Endothelial cell of umbilical vein (primary cell): ENCODE measurements at regions not wholly inside any gene's neighbourhood (a gene's known extent, or its start where the extent isn't known, plus 50 kb on each side); places are given as distances from the start of the nearest gene placed in this dataset.

Experiments
- BruUV-seq: library from RNA; stranded (reverse); fragments of 400-500 nt; replicated peaks from 2 replicates; lab custom pipeline; 2021; lab: Mats Ljungman, UMichigan
- CTCF ChIA-PET: fragments of 300-600, 350-600 bp; sonication (Branson Sonifier 250); formaldehyde crosslinking; loops from one replicate; lab custom pipeline; 2021; ENCODE audit warnings: antibody characterized with exemption, inconsistent platforms; lab: Charles Lee
- POLR2A ChIA-PET: fragments of 300-600, 350-600 bp; sonication (Branson Sonifier 250); formaldehyde crosslinking; loops from one replicate; lab custom pipeline; 2021; ENCODE audit warnings: antibody characterized with exemption, inconsistent platforms; lab: Charles Lee
- DNase-seq: peaks from one replicate; pipeline ENCODE4 v3.0.0-alpha.2; 2011; ENCODE audit warnings: low read depth, low spot score
- FAIRE-seq: peaks from 2 replicates; lab custom pipeline; 2011; peaks lifted over from hg19 to GRCh38; lab: Jason Lieb, UNC
- H2AFZ ChIP-seq: 2 replicates; pipeline ENCODE4 v1.6.0; 2012; ENCODE audit warnings: low read depth, low read length, control low read depth, inconsistent platforms
- H3K27ac ChIP-seq: 2 replicates; pipeline ENCODE4 v1.5.1; 2011; ENCODE audit warnings: low read depth, mild to moderate bottlenecking, control low read depth, low read length, moderate library complexity; ENCODE audit not compliant: insufficient read depth
- H3K27me3 ChIP-seq, 2 experiments: 2 replicates each; pipeline versions ENCODE4 v1.6.0 to v1.6.1; 2011; ENCODE audit warnings: low read length in 2 of 2, mixed read lengths in 1 of 2; ENCODE audit not compliant: control insufficient read depth in 2 of 2, insufficient read depth in 2 of 2
- H3K36me3 ChIP-seq, 2 experiments: 2 replicates in 1 of 2; 3 replicates in 1 of 2; pipeline ENCODE4 v1.5.1; 2011; ENCODE audit warnings: low read length in 2 of 2, mild to moderate bottlenecking in 1 of 2, moderate library complexity in 1 of 2; ENCODE audit not compliant: control insufficient read depth in 2 of 2, insufficient read depth in 2 of 2; ENCODE audit errors: extremely low read depth in 1 of 2
- H3K4me1 ChIP-seq: 3 replicates; pipeline ENCODE4 v1.5.1; 2011; ENCODE audit warnings: mild to moderate bottlenecking, low read length; ENCODE audit not compliant: control insufficient read depth, insufficient read depth; ENCODE audit errors: extremely low read depth
- H3K4me2 ChIP-seq: 2 replicates; pipeline ENCODE4 v1.6.1; 2011; ENCODE audit warnings: low read length, control low read depth, mixed read lengths; ENCODE audit not compliant: insufficient read depth
- H3K4me3 ChIP-seq, 3 experiments: fragments of 200-600 bp in 1 of 3; sonication (generic), shearing (Covaris generic) in 1 of 3; replicated peaks in 1 of 3; 2 replicates each; pipeline ENCODE4 v1.5.1; 2011 to 2016; ENCODE audit warnings: control low read depth in 3 of 3, low read length in 3 of 3, mild to moderate bottlenecking in 2 of 3, inconsistent platforms in 1 of 3, low read depth in 1 of 3, moderate library complexity in 1 of 3; ENCODE audit not compliant: insufficient read depth in 1 of 3
- H3K79me2 ChIP-seq: 2 replicates; pipeline ENCODE4 v1.6.0; 2012; ENCODE audit warnings: low read length, inconsistent platforms; ENCODE audit not compliant: control insufficient read depth, insufficient read depth
- H3K9ac ChIP-seq: replicated peaks from 2 replicates; pipeline ENCODE3; 2011; ENCODE audit warnings: low read length, control low read depth; ENCODE audit not compliant: insufficient read depth; ENCODE audit errors: extremely low read depth
- H3K9me1 ChIP-seq: replicated peaks from 3 replicates; pipeline ENCODE4 v1.6.0; 2011; ENCODE audit warnings: mild to moderate bottlenecking, low read length; ENCODE audit not compliant: control insufficient read depth, insufficient read depth; ENCODE audit errors: extremely low read depth
- H3K9me3 ChIP-seq: replicated peaks from 2 replicates; pipeline ENCODE4 v1.5.1; 2012; ENCODE audit warnings: low read length, inconsistent platforms; ENCODE audit not compliant: control insufficient read depth, insufficient read depth
- H4K20me1 ChIP-seq: replicated peaks from 2 replicates; pipeline ENCODE3; 2011; ENCODE audit warnings: mild to moderate bottlenecking, low read length; ENCODE audit not compliant: control insufficient read depth, insufficient read depth; ENCODE audit errors: extremely low read depth
- CTCF ChIP-seq, 2 donors: IDR thresholded peaks; 1 replicate in 1 of 2; 2 replicates in 1 of 2; pipeline ENCODE4 v1.5.1; 2011; ENCODE audit warnings: low read length in 2 of 2, mild to moderate bottlenecking in 2 of 2, moderate library complexity in 2 of 2, control low read depth in 1 of 2, inconsistent platforms in 1 of 2, low read depth in 1 of 2; ENCODE audit not compliant: insufficient read depth in 1 of 2; ENCODE audit errors: extremely low read depth in 1 of 2
- EZH2 ChIP-seq: IDR thresholded peaks from 2 replicates; pipeline ENCODE4 v1.6.1; 2012; ENCODE audit warnings: borderline replicate concordance, low read depth, mild to moderate bottlenecking, moderate library complexity, low read length, inconsistent platforms; ENCODE audit not compliant: severe bottlenecking
- FOS ChIP-seq: IDR thresholded peaks from 2 replicates; pipeline ENCODE4 v1.6.1; 2011; ENCODE audit warnings: mild to moderate bottlenecking, low read length, moderate library complexity, borderline replicate concordance; ENCODE audit not compliant: insufficient read depth
- dilution Hi-C: fragments of 300-500 bp; cut with MboI; formaldehyde crosslinking; loops from one replicate; pipeline ENCODE4 v1.15.0; 2019; ENCODE audit warnings: low sequenced_read_pairs; ENCODE audit not compliant: extremely low pct_ligation_motif_present
- intact Hi-C: fragments of 100-400 bp; cut with micrococcal nuclease; formaldehyde crosslinking; loops from one replicate; pipeline ENCODE4 v1.10.0; 2022

GRCh38 chr9:113687107-113687679 lies 188.9 kb upstream of the ZNF618 start:
- no TSS peak for BruUV-seq
- POLR2A ChIA-PET, result no interaction called here

More at GRCh38 chr9:113687107-113687679, 188.9 kb upstream of the ZNF618 start:
- Histone ChIP-seq H3K27me3 (peaks cover 31 to 35% of the 10 kb centered on the region in 2 experiments), H3K36me3 (no peaks in the 10 kb centered on the region), H3K4me3 (no peak overlapping the region), H3K9ac (no peak overlapping the region), H3K79me2 (no peaks in the 10 kb centered on the region), H3K4me2 (no peak overlapping the region), H3K9me3 (no peaks in the 10 kb centered on the region), H3K9me1 (no peaks in the 10 kb centered on the region), H3K4me1 (no peaks in the 10 kb centered on the region), H4K20me1 (no peaks in the 10 kb centered on the region), H3K27ac (no peak overlapping the region), H2AFZ (no peak overlapping the region)
- TF ChIP-seq CTCF (IDR thresholded peaks at IDR 0.05; ENCODE audit: extremely low read depth in 1 of 2, insufficient read depth in 1 of 2, low read depth in 1 of 2, low read length in 2 of 2) (no peak), FOS (no peak), EZH2 (no peak)
- DNase-seq (no peak), FAIRE-seq (no peak)
- dilution Hi-C loops (no loop called here), intact Hi-C loops (no loop called here)
- CTCF ChIA-PET, result no interaction called here
